ENCODE measurements at regions not wholly inside any gene's neighbourhood (a gene's known extent, or its start where the extent isn't known, plus 50 kb on each side); places are given as distances from the start of the nearest gene placed in this dataset.

GRCh38 chr3:192082730-192083660 lies 622.0 kb downstream of the PYDC2 start:
- intact Hi-C loops (cut with DNase I; ENCODE audit: low total_unique reads) (no loop called here), in situ Hi-C loops (cut with MboI; ENCODE audit: low pct_ligation_motif_present in 1 of 4, low pct_unique_long_range_greater_than_20kb in 1 of 4, low sequenced_read_pairs in 3 of 4) (no loop called here)
- Histone ChIP-seq H3K36me3 (no peaks in the 10 kb centered on the region), H3K27ac (no peak overlapping the region), H3K27me3 (no peaks in the 10 kb centered on the region), H3K9me3 (no peaks in the 10 kb centered on the region), H3K4me3 (no peak overlapping the region), H3K4me1 (no peaks in the 10 kb centered on the region)
- TF ChIP-seq POLR2AphosphoS5 (IDR thresholded peaks at IDR 0.05) (no peak), POLR2A (IDR thresholded peaks at IDR 0.05) (no peak), CTCF (IDR thresholded peaks at IDR 0.05) (no peak), EP300 (IDR thresholded peaks at IDR 0.05; ENCODE audit: low read depth) (no peak)
- no peak for DNase-seq
- 45 to 100% methylated on average over 1 to 5 of the region's 5 CpGs for WGBS, 2 donors (ENCODE audit: low coverage in 1 of 2)

Small RNA genes in the stretch of these regions (small RNA-seq; reads per million reads assigned to genes)
- 0 reads per million in 4 donors for gene RF00019

Measured in transverse colon (tissue), 4 donors.